GM12874 (cell line): ENCODE measurements at regions not wholly inside any gene's neighbourhood (a gene's known extent, or its start where the extent isn't known, plus 50 kb on each side); places are given as distances from the start of the nearest gene placed in this dataset.

Experiments
- TF ChIP-seq, protein P1 (sequence below): IDR thresholded peaks from 2 replicates; pipeline ENCODE4 v1.5.1; 2011; ENCODE audit warnings: low read depth, mild to moderate bottlenecking, control low read depth, low read length, moderate library complexity; ENCODE audit not compliant: insufficient read depth

DNA sequence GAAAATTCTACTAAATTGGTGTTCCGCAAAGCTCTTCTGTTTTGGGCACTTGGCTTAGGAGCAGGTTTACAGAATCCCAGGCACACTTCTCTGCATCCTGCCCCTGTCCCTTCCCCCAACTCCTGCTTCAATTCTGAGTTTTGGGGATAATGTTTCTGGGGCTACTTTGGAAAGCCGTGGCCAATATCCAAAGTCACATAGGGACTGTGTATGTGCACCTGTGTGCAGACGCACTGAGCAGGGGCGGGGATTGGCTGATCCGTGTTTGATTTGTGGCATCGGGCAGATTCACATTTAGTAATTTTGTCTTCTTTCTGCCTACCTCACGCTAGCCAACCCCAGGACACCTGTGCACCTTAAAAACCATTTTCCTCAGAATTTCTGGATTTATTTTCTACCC is 491.9 kb downstream of the SIPA1L2 start:
- TF ChIP-seq, protein P1, sequence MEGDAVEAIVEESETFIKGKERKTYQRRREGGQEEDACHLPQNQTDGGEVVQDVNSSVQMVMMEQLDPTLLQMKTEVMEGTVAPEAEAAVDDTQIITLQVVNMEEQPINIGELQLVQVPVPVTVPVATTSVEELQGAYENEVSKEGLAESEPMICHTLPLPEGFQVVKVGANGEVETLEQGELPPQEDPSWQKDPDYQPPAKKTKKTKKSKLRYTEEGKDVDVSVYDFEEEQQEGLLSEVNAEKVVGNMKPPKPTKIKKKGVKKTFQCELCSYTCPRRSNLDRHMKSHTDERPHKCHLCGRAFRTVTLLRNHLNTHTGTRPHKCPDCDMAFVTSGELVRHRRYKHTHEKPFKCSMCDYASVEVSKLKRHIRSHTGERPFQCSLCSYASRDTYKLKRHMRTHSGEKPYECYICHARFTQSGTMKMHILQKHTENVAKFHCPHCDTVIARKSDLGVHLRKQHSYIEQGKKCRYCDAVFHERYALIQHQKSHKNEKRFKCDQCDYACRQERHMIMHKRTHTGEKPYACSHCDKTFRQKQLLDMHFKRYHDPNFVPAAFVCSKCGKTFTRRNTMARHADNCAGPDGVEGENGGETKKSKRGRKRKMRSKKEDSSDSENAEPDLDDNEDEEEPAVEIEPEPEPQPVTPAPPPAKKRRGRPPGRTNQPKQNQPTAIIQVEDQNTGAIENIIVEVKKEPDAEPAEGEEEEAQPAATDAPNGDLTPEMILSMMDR, result no peak

- TF ChIP-seq, protein P1, result no peak
These were observed 492.9 kb downstream of the SIPA1L2 start for GRCh38 chr1:232137066-232137465.

DNA sequence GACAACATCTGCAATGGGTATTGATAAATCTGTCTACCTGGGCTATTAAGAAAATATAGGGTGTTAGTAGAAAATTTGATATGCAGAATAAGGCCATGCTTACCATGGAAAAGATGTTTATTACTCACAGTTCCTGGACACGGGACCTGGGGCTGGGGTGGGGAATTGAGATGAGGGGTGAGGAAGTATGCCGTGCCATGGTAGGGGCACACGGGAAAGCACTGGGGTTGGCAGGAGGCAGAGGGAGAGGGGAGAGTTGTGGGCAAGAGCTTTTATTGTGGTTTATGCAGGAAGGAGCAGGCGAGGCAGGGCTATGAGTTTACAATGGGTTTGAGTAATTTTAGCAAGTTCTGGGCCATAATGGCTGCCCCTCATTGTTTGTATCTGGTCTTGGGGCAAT is 493.8 kb downstream of the SIPA1L2 start:
- TF ChIP-seq, protein P1, result no peak

DNA sequence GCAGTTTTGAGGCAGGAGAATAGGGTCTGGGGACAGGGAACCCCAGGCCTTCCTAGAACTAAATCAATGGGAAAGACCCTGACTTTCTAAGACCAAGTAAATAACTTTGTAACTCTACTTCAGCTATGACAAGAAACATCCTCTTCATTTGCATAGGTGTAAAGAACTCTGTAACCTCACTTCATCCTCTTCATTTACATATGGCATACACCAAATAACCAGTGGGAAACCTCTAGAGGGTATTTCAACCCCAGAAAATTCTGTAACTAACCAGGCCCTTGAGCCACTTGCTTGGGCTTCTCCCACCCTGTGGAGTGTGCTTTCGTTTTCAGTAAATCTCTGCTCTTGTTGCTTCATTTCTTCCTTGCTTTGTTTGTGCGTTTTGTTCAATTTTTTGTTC is 495.6 kb downstream of the SIPA1L2 start:
- TF ChIP-seq, protein P1, result no peak

DNA sequence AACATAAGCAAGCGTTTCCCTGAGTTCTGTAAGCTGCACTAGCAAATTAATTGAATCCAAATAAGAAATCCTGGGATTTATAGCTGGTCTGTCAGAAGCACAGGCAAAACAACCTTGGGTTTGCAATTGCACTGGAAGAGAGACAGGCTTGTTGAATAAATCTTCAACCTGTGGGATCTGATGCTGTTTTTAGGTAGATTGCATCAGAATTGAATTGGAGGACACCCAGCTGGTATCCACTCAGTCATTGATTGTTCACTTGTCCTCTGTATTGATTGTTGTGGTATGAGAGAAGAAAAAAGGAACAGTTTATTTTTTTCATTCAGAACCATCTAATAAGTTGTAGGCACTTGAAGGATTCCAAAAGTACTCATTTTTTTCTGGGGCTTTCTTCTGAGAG is 497.4 kb downstream of the SIPA1L2 start:
- TF ChIP-seq, protein P1, result no peak

- TF ChIP-seq, protein P1, result no peak
These were observed 498.1 kb downstream of the SIPA1L2 start for GRCh38 chr1:232131715-232132391.

GRCh38 chr1:232130815-232131480 is 499.0 kb downstream of the SIPA1L2 start:
- TF ChIP-seq, protein P1, result no peak
